GM21529 (cell line): ENCODE measurements at regions not wholly inside any gene's neighbourhood (a gene's known extent, or its start where the extent isn't known, plus 50 kb on each side); places are given as distances from the start of the nearest gene placed in this dataset.

ENCODE experiments used
- ATAC-seq: cut with Tn5 transposase; IDR thresholded peaks from one replicate; pipeline ENCODE4 v1.9.1; 2021; ENCODE audit not compliant: unreplicated experiment

GRCh38 chr10:78383378-78384048 lies 349.9 kb downstream of the RPS24 start:
- ATAC-seq, result no peak

DNA sequence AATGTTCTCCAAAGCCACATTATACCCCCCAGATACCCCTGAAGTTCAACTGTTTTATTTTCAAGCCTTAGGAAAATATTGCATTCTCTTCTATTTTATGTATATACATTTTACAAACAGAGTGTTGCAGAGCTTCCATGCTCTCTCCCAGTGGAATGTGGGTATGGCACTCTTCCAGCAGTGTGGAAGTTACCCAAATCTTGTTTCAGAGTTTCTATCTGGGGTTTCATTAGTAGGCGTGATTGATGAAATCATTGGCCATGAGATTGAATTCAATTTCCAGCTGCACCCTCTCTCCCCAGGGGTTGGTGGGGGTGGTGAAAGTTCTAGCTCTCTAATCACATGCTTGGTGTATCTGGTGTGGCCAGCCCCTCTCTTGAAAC lies 350.4 kb downstream of the RPS24 start:
- ATAC-seq, result no peak

- ATAC-seq, result no peak
These were observed 351.9 kb downstream of the RPS24 start for GRCh38 chr10:78385599-78385998.

- ATAC-seq, result no peak
These were observed 352.8 kb downstream of the RPS24 start for GRCh38 chr10:78386509-78386908.

- no peak for ATAC-seq
These were observed 354.8 kb downstream of the RPS24 start for GRCh38 chr10:78388331-78389050.

DNA sequence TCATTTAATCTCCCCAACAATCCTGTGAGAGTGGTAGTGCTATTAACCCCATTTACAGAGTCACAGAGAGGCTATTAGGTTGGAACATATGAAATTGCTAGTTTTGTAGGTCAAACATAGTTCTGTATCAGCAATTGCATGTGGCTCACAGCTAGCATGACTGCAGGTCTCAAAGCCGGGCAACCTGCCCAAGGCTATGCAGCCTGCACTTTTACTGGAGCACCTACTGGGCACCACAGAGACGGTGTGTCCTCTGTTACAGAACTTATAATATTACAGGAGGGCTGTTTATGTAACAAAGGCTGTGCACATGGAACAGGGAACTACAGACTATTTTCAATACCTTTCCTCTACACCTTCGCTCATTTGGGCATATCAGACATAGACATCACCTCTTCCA lies 355.8 kb downstream of the RPS24 start:
- no peak for ATAC-seq

- ATAC-seq, result no peak
These were observed 356.4 kb downstream of the RPS24 start for GRCh38 chr10:78390051-78390450.

- no peak for ATAC-seq
These were observed 357.2 kb downstream of the RPS24 start for GRCh38 chr10:78390817-78391216.

DNA sequence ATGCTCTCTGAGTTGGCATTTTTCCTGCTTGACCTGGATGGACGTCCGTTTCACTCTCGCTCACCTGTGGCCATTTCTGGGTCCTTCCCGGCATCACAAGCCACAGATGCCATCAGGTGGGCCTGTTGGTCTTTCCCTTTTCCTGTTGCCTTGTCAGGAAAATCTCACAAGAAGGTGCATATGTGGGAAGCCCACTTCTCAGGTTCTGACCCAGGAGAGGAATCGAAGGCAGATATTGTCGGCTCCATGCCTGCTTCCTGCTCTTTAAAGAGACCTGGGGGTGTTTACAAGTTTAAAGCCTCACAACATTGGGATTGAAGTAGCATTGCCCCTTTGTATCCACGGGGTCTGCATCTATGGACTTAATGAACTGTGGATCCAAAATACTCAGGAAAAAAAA lies 357.9 kb downstream of the RPS24 start:
- no peak for ATAC-seq

GRCh38 chr10:78392197-78392596 lies 358.5 kb downstream of the RPS24 start:
- no peak for ATAC-seq

- no peak for ATAC-seq
These were observed 359.4 kb downstream of the RPS24 start for GRCh38 chr10:78393094-78393493.

GRCh38 chr10:78394047-78394446 lies 360.4 kb downstream of the RPS24 start:
- ATAC-seq, result no peak

- ATAC-seq, result no peak
These were observed 361.5 kb downstream of the RPS24 start for GRCh38 chr10:78395162-78395561.

DNA sequence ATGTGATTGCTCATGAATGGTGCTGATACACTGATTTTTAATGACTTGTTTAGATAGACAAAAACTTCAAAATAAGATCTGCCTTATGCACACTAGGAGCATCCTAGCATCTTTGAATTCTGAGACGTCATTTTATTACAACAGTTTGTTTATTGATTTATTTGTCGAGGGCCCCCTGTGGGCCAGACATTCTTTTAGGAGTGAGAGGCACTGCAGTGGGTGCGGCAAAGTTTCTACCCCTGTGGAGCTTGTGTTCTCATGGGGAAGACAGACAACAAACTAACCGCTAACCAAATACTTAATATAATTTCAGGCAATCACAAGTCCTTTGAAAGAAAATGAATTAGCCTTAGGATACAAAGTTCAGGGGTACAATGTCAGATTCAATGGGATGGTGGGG lies 363.1 kb downstream of the RPS24 start:
- no peak for ATAC-seq

- ATAC-seq, result no peak
These were observed 364.1 kb downstream of the RPS24 start for GRCh38 chr10:78397786-78398185.

GRCh38 chr10:78398382-78398781 lies 364.7 kb downstream of the RPS24 start:
- no peak for ATAC-seq

GRCh38 chr10:78401624-78402367 lies 368.1 kb downstream of the RPS24 start:
- no peak for ATAC-seq

GRCh38 chr10:78402591-78402990 lies 368.9 kb downstream of the RPS24 start:
- no peak for ATAC-seq

DNA sequence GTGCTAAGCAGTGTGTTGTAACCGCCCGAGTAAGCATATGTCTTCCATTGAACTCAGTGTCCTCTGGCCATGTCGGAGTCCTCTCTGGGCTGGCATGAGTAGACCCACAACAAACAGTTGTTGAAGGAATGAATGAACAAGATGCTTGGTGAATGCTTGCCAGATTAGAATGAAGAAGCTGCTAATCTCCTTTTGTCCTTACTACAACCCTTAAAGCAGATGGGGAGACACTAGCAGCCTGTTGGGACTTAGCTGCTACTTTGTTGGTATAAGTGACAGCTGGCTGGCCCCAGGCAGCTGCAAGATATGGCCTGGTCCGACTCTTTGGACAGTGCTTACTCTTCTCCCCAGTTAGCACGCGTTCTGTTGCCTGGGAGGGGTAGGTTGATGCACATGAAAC lies 370.1 kb downstream of the RPS24 start:
- ATAC-seq, result no peak

DNA sequence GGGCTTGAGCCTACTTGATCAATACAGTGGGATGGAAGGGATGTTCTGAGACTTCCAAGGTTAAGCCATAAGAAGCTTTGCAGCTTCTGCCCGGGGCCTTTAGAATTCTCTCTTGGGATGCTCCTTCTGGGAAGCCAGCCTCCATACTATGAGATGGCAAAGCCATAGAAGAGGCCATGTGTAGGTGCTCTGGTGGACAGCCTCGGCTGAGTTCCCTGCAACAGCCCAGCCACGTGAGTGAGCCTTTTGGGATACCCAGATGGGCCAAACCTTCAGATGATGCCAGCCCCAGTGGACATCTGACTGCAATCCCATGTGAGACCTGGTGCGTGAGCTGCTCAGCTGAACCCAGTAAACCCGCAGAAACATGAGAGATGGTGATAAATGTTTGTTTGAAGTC lies 370.6 kb downstream of the RPS24 start:
- no peak for ATAC-seq

DNA sequence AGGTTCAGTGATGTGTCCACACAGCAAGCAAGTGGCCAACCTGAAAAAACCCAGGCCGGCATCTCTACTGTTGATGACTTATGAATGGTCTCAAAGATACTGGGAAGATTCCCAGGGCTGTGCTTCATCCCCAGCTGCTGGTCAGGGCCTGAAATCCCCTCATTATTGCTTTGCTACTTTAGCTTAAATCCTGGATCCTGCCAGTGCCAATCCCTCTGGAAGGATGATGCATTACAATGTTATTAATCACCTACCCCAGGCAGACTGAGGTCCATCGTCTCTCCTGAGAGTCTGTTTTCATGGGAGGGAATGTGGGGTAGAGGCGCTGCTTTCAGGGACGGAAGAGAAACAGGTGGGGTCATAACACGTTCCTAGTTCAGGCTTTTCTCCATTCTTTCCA lies 371.6 kb downstream of the RPS24 start:
- ATAC-seq, result no peak

- no peak for ATAC-seq
These were observed 372.1 kb downstream of the RPS24 start for GRCh38 chr10:78405736-78406135.
